K562 (cell line): ENCODE measurements at regions not wholly inside any gene's neighbourhood (a gene's known extent, or its start where the extent isn't known, plus 50 kb on each side); places are given as distances from the start of the nearest gene placed in this dataset.

ENCODE experiments used
- ATAC-seq: fragments of 200-7000 bp; cut with Tn5 transposase; 3 replicates; pipeline ENCODE4 v1.9.1; 2020; ENCODE audit warnings: moderate library complexity
- BruUV-seq: library from RNA; stranded (reverse); fragments of 400-500 nt; replicated peaks from 2 replicates; lab custom pipeline; 2021; lab: Mats Ljungman, UMichigan
- CTCF ChIA-PET: fragments of 300-600 bp; formaldehyde crosslinking; extraction: SDS; loops from one replicate; lab custom pipeline; 2021; ENCODE audit warnings: low intra/inter-chr PET ratio; lab: Yijun Ruan, JAX
- POLR2A ChIA-PET: fragments of 300-600, 350-650 bp; sonication (Branson Sonifier 250); formaldehyde crosslinking; extraction: SDS; loops from one replicate; lab custom pipeline; 2021; ENCODE audit warnings: antibody characterized with exemption, inconsistent platforms; lab: Yijun Ruan, JAX
- DNase-seq, 4 experiments: peaks; one replicate each; pipeline versions ENCODE4 v3.0.0 to v3.0.0-alpha.2; 2011 to 2018; ENCODE audit warnings: low spot score in 3 of 4, mixed read lengths in 3 of 4; ENCODE audit errors: extremely low read depth in 1 of 4
- FAIRE-seq: peaks from 2 replicates; lab custom pipeline; 2011; peaks lifted over from hg19 to GRCh38; lab: Jason Lieb, UNC
- H2AFZ ChIP-seq: 2 replicates; pipeline ENCODE4 v1.6.0; 2011; ENCODE audit warnings: low read depth, low read length, control low read depth, inconsistent platforms
- H3K27ac ChIP-seq: fragments of 200-600 bp; 3 replicates; pipeline ENCODE4 v1.8.0; 2011; ENCODE audit warnings: low read depth, mild to moderate bottlenecking, control low read depth, inconsistent platforms, low read length, moderate library complexity, mixed read lengths; ENCODE audit errors: extremely low read depth
- H3K27me3 ChIP-seq, 2 experiments: fragments of 300-600 bp in 1 of 2; 2 replicates in 1 of 2; 3 replicates in 1 of 2; pipeline versions ENCODE4 v1.6.0 to v1.8.0; 2011; ENCODE audit warnings: inconsistent platforms in 2 of 2, low read length in 2 of 2, mild to moderate bottlenecking in 1 of 2, mixed read lengths in 1 of 2, moderate library complexity in 1 of 2; ENCODE audit not compliant: control insufficient read depth in 2 of 2, insufficient read depth in 2 of 2
- H3K36me3 ChIP-seq: fragments of 300-600 bp; 3 replicates; pipeline ENCODE4 v1.8.0; 2011; ENCODE audit warnings: mild to moderate bottlenecking, low read length, inconsistent platforms; ENCODE audit not compliant: control insufficient read depth, insufficient read depth
- H3K4me1 ChIP-seq, 2 experiments: fragments of 200-600 bp in 1 of 2; replicated peaks in 1 of 2; 2 replicates in 1 of 2; 3 replicates in 1 of 2; pipeline versions ENCODE4 v1.5.1 to v1.8.0; 2011; ENCODE audit warnings: inconsistent platforms in 2 of 2, low read length in 2 of 2, mild to moderate bottlenecking in 1 of 2, mixed read lengths in 1 of 2, moderate library complexity in 1 of 2; ENCODE audit not compliant: control insufficient read depth in 2 of 2, insufficient read depth in 2 of 2
- H3K4me2 ChIP-seq: 2 replicates; pipeline ENCODE4 v1.6.1; 2011; ENCODE audit warnings: low read length, control low read depth, inconsistent platforms, mixed read lengths; ENCODE audit not compliant: insufficient read depth
- H3K4me3 ChIP-seq: fragments of 200-600 bp; sonication (generic), shearing (Covaris generic); 2 replicates; pipeline ENCODE4 v1.5.1; 2016; ENCODE audit warnings: control low read depth, inconsistent platforms
- H3K79me2 ChIP-seq: fragments of 200-600 bp; 3 replicates; pipeline ENCODE4 v1.8.0; 2011; ENCODE audit warnings: low read length, inconsistent platforms; ENCODE audit not compliant: control insufficient read depth, insufficient read depth
- H3K9ac ChIP-seq, 2 experiments: 2 replicates each; pipeline versions ENCODE4 v1.6.0 to v1.6.1; 2011; ENCODE audit warnings: low read depth in 2 of 2, low read length in 2 of 2, control low read depth in 1 of 2, inconsistent platforms in 1 of 2, mild to moderate bottlenecking in 1 of 2, mixed read lengths in 1 of 2; ENCODE audit not compliant: insufficient read depth in 1 of 2
- H3K9me1 ChIP-seq: one replicate; pipeline ENCODE4 v1.6.0; 2011; ENCODE audit warnings: inconsistent platforms, mild to moderate bottlenecking, low read length, moderate library complexity; ENCODE audit not compliant: control insufficient read depth, insufficient read depth
- H3K9me3 ChIP-seq: replicated peaks from 2 replicates; pipeline ENCODE4 v1.5.1; 2011; ENCODE audit warnings: low read depth, low read length, inconsistent platforms; ENCODE audit not compliant: control insufficient read depth, insufficient read depth
- H4K20me1 ChIP-seq: replicated peaks from 2 replicates; pipeline ENCODE4 v1.6.1; 2011; ENCODE audit warnings: low read length, inconsistent platforms, mixed read lengths; ENCODE audit not compliant: control insufficient read depth, insufficient read depth
- HDAC3 ChIP-seq: fragments of 450-650 bp; IDR thresholded peaks from 2 replicates; pipeline ENCODE4 v1.6.1; 2018; ENCODE audit warnings: borderline replicate concordance, mild to moderate bottlenecking, moderate library complexity; ENCODE audit not compliant: partially characterized antibody
- NFRKB ChIP-seq: fragments of 450-650 bp; IDR thresholded peaks from 2 replicates; pipeline ENCODE4 v1.6.1; 2016; ENCODE audit warnings: low read depth
- WGBS: fragments of 100-300 bp; shearing (Covaris generic); methylation state at CpG from one replicate; pipeline ENCODE4 v1.1.6; 2016; ENCODE audit warnings: low coverage, mixed read lengths; ENCODE audit not compliant: insufficient coverage; ENCODE audit errors: missing lambda C conversion rate; 5-methylcytosine and 5-hydroxymethylcytosine counted together
- in situ Hi-C: fragments of 300-500 bp; cut with MboI; formaldehyde crosslinking; loops from 4 replicates; pipeline ENCODE4 v1.15.0; 2018; ENCODE audit warnings: inconsistent platforms, mixed read lengths
- intact Hi-C: fragments of 100-400 bp; cut with micrococcal nuclease; formaldehyde crosslinking; loops from 2 replicates; pipeline ENCODE4 v1.14.2; 2022
- TF ChIP-seq, protein P1 (sequence below): fragments of 250-450 bp; sonication (Bioruptor Pico); IDR thresholded peaks from 2 replicates; pipeline ENCODE4 v1.5.0; 2021
- TF ChIP-seq, protein P2 (sequence below): fragments of 450-650 bp; formaldehyde crosslinking; conservative IDR thresholded peaks from 2 replicates; pipeline ENCODE4 v1.4.0; 2022; ENCODE audit warnings: mild to moderate bottlenecking, missing genetic modification characterization
- TF ChIP-seq, protein P3 (sequence below): sonication (generic); IDR thresholded peaks from 2 replicates; pipeline ENCODE4 v1.6.1; 2016

DNA sequence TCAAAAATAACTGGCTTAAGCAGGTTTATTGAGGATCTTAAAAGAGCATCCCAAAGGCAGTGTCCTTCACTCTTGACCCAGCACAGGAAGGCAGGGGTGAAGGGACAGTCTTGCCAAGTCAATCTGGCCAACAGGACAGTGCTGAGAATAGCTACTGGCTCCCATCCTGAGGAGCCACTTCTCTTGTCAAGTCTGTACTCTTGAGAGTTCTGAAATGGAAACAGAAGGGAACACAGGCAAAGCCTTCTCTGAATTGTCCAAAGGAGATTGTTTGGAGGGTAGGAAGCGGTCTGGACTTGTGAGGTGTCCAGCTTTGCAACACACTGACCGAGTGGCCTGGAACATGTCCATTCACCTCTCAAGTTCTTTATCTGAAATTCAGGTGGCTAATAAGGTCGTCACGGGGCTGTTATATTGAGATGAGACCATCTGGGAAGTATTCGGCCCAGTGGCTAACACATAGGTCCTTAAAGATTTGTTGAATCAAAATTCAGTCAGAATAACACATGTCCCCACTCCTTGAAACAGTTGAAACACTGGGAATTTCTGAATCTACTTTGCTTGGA is 99.5 kb upstream of the FHL2 start:
- H3K9ac ChIP-seq, result no peak overlapping the region
- no peaks in the 10 kb centered on the region for H3K9me3 ChIP-seq
- peaks cover 4 to 5% of the 10 kb centered on the region in 2 experiments; a peak in 4 of 5 replicates for H3K4me1 ChIP-seq
- TF ChIP-seq NFRKB, result no peak
- no peak for TF ChIP-seq HDAC3
- TF ChIP-seq, protein P1, sequence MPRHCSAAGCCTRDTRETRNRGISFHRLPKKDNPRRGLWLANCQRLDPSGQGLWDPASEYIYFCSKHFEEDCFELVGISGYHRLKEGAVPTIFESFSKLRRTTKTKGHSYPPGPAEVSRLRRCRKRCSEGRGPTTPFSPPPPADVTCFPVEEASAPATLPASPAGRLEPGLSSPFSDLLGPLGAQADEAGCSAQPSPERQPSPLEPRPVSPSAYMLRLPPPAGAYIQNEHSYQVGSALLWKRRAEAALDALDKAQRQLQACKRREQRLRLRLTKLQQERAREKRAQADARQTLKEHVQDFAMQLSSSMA, result no peak
- TF ChIP-seq, protein P2, sequence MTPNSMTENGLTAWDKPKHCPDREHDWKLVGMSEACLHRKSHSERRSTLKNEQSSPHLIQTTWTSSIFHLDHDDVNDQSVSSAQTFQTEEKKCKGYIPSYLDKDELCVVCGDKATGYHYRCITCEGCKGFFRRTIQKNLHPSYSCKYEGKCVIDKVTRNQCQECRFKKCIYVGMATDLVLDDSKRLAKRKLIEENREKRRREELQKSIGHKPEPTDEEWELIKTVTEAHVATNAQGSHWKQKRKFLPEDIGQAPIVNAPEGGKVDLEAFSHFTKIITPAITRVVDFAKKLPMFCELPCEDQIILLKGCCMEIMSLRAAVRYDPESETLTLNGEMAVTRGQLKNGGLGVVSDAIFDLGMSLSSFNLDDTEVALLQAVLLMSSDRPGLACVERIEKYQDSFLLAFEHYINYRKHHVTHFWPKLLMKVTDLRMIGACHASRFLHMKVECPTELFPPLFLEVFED, result no peak
- TF ChIP-seq, protein P3, sequence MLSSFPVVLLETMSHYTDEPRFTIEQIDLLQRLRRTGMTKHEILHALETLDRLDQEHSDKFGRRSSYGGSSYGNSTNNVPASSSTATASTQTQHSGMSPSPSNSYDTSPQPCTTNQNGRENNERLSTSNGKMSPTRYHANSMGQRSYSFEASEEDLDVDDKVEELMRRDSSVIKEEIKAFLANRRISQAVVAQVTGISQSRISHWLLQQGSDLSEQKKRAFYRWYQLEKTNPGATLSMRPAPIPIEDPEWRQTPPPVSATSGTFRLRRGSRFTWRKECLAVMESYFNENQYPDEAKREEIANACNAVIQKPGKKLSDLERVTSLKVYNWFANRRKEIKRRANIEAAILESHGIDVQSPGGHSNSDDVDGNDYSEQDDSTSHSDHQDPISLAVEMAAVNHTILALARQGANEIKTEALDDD, result no peak
- no peak overlapping the region for H3K4me2 ChIP-seq
- no peaks in the 10 kb centered on the region for H3K36me3 ChIP-seq
- ChIA-PET POLR2A (no interaction called here), CTCF (no interaction called here)
- no peak overlapping the region for H3K27ac ChIP-seq
- no peaks in the 10 kb centered on the region for H3K79me2 ChIP-seq
- no peaks in the 10 kb centered on the region for H3K9me1 ChIP-seq
- 0 out of 5 replicates have a peak, but pooled peaks cover 0 to 2% of the 10 kb centered on the region in 2 experiments for H3K27me3 ChIP-seq
- 9% methylated on average over 5 of the region's 5 CpGs for WGBS
- no TSS peak for BruUV-seq
- no peak overlapping the region for H3K4me3 ChIP-seq
- no peak overlapping the region for H2AFZ ChIP-seq
- intact Hi-C loops, result no loop called here
- in situ Hi-C loops, result no loop called here
- H4K20me1 ChIP-seq, result no peaks in the 10 kb centered on the region
- DNase-seq (no peak), ATAC-seq (no peak), FAIRE-seq (no peak)
